ENCODE measurements at regions not wholly inside any gene's neighbourhood (a gene's known extent, or its start where the extent isn't known, plus 50 kb on each side); places are given as distances from the start of the nearest gene placed in this dataset.

DNA sequence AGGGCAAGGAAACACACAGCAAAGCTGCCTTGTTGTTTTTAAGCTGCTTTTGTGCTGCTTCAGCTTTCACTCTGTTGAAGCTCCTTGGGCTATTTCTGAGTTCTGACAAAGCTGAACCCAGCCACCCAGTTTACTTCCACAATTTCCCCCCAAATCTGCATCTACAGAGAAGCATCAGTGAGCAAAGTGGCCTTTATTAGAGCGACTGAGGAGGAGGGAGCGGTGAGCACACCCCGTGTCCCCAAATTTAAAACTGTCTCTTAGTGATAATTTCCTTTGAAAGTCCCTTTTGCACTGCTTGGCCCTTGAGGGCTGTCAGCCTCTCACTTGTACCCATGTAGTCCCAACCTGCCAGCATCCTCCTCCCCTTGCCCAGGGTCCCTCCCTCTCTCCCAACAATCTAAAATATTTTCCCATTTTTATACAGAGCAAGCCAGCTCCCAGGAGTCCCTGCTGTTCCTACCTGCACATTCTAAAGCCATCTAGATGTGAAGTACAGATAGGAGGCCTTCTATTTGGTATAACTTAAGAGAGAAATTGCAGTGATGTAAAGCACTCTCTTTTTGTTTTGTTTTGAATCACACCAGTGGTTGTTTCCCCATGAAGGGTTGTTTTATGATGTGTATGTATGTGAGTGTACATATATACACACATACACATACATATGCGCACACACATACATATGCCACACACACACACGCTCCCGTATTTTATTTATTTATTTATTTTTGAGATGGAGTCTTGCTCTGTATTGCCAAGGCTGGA, 313.5 kb downstream of the TLE4 start:
- TF ChIP-seq EZH2 (IDR thresholded peaks at IDR 0.05) (no peak), POLR2AphosphoS5 (IDR thresholded peaks at IDR 0.05; ENCODE audit: borderline replicate concordance, low read depth, low read length) (no peak), FOXP2 (optimal IDR thresholded peaks at IDR 0.05; ENCODE audit: control extremely low read depth, extremely low read length, insufficient read depth) (no peak)
- no peak for DNase-seq (ENCODE audit: low read depth, low spot score)
- H3K9ac ChIP-seq (ENCODE audit: insufficient read length): no peak overlapping the region
- no peaks in the 10 kb centered on the region for H3K9me3 ChIP-seq (ENCODE audit: low read depth, low read length)
- no peak overlapping the region for H3K4me3 ChIP-seq
- no peaks in the 10 kb centered on the region for H3K36me3 ChIP-seq (ENCODE audit: insufficient read depth, low read length)
- no peak overlapping the region for H3K27ac ChIP-seq

DNA sequence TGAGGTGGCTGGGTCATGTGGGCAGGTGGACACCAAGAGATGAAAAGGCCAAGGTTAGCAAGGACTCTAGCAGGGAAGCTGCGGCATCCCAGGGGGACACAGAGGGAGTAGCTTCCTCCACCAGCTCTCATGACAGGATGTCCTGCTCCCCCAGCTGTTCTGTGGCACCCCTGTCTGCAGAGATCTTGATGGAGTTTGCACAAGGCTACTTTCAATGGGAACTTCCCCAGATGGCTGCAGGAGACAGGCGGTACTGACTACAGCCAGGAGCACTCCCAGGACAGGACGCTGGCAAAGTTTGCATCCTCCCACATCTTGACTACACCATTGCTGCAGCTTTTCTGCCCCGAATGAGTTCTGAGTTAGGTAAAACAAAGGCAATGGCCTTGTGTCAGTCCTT, 312.8 kb downstream of the TLE4 start:
- Histone ChIP-seq H3K9me3 (ENCODE audit: low read depth, low read length) (no peaks in the 10 kb centered on the region), H3K9ac (ENCODE audit: insufficient read length) (no peak overlapping the region), H3K4me3 (no peak overlapping the region), H3K27ac (no peak overlapping the region), H3K36me3 (ENCODE audit: insufficient read depth, low read length) (no peaks in the 10 kb centered on the region)
- TF ChIP-seq EZH2 (IDR thresholded peaks at IDR 0.05) (no peak), POLR2AphosphoS5 (IDR thresholded peaks at IDR 0.05; ENCODE audit: borderline replicate concordance, low read depth, low read length) (no peak), FOXP2 (optimal IDR thresholded peaks at IDR 0.05; ENCODE audit: control extremely low read depth, extremely low read length, insufficient read depth) (no peak)
- no peak for DNase-seq (ENCODE audit: low read depth, low spot score)

DNA sequence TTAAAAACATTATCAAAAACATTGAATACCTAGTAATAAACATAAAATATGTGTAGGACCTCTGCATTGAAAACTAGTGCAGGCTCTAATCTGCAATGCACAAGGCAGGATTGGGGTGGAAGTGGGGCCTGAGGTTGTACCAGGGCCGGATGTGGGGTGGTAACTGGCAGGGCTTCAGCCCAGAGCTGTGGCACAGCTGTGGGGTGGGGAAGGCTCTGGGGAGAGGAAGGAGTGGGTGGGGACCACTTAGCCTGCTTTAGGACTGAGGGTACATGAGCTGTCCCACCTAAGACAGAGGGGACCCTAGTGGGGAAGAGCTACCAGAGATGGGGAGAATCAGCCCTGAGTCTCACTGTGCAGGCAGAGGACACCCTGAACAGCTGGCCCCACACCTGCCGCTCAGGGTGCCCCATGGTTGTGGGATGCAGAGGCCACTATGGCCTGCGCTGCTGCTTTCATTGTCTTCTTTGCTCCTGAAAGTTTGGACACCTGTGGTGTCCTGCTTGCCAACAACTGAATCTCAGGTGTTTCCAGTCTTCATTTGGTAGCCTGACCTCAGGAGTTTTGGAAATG, 311.4 kb downstream of the TLE4 start:
- Histone ChIP-seq H3K4me3 (no peak overlapping the region), H3K9ac (ENCODE audit: insufficient read length) (no peak overlapping the region), H3K9me3 (ENCODE audit: low read depth, low read length) (no peaks in the 10 kb centered on the region), H3K27ac (no peak overlapping the region), H3K36me3 (ENCODE audit: insufficient read depth, low read length) (no peaks in the 10 kb centered on the region)
- TF ChIP-seq POLR2AphosphoS5 (IDR thresholded peaks at IDR 0.05; ENCODE audit: borderline replicate concordance, low read depth, low read length): no peak
- TF ChIP-seq FOXP2 (optimal IDR thresholded peaks at IDR 0.05; ENCODE audit: control extremely low read depth, extremely low read length, insufficient read depth): no peak
- TF ChIP-seq EZH2 (IDR thresholded peaks at IDR 0.05): no peak
- no peak for DNase-seq (ENCODE audit: low read depth, low spot score)

- no peaks in the 10 kb centered on the region for H3K36me3 ChIP-seq (ENCODE audit: insufficient read depth, low read length)
- no peak overlapping the region for H3K4me3 ChIP-seq
- no peak overlapping the region for H3K27ac ChIP-seq
- no peaks in the 10 kb centered on the region for H3K9me3 ChIP-seq (ENCODE audit: low read depth, low read length)
- no peak overlapping the region for H3K9ac ChIP-seq (ENCODE audit: insufficient read length)
- DNase-seq (ENCODE audit: low read depth, low spot score): no peak
- TF ChIP-seq POLR2AphosphoS5 (IDR thresholded peaks at IDR 0.05; ENCODE audit: borderline replicate concordance, low read depth, low read length): no peak
- TF ChIP-seq EZH2 (IDR thresholded peaks at IDR 0.05): no peak
- TF ChIP-seq FOXP2 (optimal IDR thresholded peaks at IDR 0.05; ENCODE audit: control extremely low read depth, extremely low read length, insufficient read depth): no peak
Observed at GRCh38 chr9:79880626-79881025, 308.9 kb downstream of the TLE4 start.

DNA sequence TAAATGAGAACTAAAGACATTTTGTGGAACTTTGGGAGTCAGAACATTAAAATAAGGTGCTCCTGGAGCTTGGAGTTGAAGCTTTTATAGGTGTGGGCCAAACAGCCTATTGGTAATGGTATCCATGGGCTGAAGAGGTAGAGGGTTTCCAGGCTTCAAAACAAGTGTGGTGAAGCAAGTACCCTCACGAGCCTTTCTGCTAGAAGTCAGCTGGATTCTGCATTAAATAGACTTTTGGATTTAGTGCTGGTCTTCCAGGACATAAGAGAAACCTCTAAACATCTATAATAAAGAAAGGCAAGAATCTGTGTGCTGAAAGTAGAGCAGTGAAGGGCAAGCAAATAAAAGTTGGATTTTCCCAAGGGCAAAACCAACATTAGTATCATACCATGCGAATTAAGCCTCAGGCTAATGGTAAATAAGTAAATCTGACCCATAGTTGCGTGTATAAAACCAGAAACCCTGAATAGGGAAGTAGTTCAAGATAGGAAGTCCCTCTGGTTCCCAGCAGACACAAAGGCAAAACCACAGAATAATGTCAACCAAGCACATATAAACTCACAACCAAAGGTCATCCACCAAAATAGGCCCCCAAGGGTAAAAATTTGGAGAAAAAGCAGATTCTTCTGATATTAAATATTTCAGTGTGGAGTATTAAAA, 306.3 kb downstream of the TLE4 start:
- no peak for DNase-seq (ENCODE audit: low read depth, low spot score)
- no peaks in the 10 kb centered on the region for H3K36me3 ChIP-seq (ENCODE audit: insufficient read depth, low read length)
- no peak for TF ChIP-seq FOXP2 (optimal IDR thresholded peaks at IDR 0.05; ENCODE audit: control extremely low read depth, extremely low read length, insufficient read depth)
- no peak for TF ChIP-seq EZH2 (IDR thresholded peaks at IDR 0.05)
- TF ChIP-seq POLR2AphosphoS5 (IDR thresholded peaks at IDR 0.05; ENCODE audit: borderline replicate concordance, low read depth, low read length): no peak
- no peak overlapping the region for H3K9ac ChIP-seq (ENCODE audit: insufficient read length)
- H3K4me3 ChIP-seq: no peak overlapping the region
- no peak overlapping the region for H3K27ac ChIP-seq
- H3K9me3 ChIP-seq (ENCODE audit: low read depth, low read length): no peaks in the 10 kb centered on the region

DNA sequence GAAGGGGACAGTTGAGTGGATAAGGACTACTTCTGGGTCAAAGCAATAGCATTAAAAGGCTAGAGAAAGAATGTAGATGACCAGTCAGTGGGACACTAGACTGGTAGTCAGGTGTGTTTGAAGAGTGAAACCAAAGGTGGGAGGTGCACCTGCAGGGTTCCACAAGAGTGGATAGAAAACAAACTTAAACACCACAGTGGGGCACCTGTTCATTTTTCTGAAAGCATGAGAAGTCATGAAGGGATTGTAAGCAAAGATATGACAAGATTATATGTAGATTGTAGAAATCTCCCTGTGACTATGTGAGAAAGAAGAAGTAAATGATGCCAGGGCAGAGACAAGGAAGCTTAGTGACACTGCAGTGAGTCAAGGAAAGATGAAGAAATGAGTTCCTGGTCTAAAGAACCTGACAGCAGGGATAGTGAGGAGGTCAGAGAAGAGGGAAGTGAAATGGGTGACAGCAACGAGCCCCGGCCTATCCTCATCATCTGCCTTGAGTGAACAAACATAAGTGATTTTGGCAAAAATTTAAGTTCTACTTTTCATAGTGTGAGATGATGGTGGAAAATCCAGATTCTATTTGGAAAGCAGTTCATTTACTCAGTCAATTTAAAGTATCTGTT, 296.9 kb downstream of the TLE4 start:
- no peak for TF ChIP-seq POLR2AphosphoS5 (IDR thresholded peaks at IDR 0.05; ENCODE audit: borderline replicate concordance, low read depth, low read length)
- no peak for TF ChIP-seq EZH2 (IDR thresholded peaks at IDR 0.05)
- no peak for TF ChIP-seq FOXP2 (optimal IDR thresholded peaks at IDR 0.05; ENCODE audit: control extremely low read depth, extremely low read length, insufficient read depth)
- Histone ChIP-seq H3K4me3 (no peak overlapping the region), H3K27ac (no peak overlapping the region), H3K36me3 (ENCODE audit: insufficient read depth, low read length) (no peaks in the 10 kb centered on the region), H3K9ac (ENCODE audit: insufficient read length) (no peak overlapping the region), H3K9me3 (ENCODE audit: low read depth, low read length) (no peaks in the 10 kb centered on the region)
- DNase-seq (ENCODE audit: low read depth, low spot score): no peak

DNA sequence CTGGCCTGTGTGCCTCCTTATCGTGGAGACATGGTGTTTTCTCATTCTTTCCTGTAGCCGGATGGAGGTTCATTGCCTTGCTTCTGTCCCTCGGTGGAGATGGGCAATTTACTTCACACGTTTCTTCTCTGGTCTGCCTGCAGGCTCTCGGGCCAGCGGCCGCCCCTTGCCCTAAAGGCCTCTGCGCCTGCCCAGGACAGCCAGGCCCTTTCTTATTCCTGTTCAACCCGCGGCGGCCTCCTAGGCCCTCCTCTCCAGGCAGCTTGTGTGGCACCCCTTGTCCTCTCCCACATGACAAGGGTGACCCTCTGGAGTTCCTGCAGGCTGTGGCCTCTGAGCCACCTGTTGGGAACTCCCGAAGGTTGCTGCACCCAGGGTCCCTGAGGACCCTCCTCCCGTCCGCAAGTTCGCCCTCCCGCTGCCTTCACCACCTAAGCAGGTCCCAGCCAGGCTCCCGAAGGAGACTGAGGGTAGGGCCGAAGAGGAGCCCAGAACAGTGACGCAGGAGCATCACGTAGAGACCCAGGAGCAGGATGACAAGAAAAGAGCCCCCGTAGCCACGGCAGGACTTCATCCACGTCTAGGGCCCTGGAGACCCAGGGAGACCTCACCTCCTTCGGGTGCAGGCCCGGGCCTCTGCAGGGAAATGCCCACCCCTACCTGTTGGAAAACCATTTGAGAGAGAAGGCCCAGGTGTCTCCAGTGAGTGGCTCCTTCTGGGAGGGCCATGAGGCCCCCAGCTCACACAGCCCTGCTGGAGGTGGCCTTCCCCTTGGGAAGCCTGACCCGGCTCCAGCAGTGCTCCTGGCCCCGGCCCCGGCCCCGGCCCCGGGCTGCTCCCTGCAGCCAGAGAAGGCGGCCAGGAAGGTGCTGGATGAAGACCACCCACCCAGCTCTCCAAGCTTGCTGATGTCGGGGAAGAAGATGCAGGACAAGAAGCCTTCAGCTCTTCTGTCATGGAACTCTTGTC, 291.4 kb downstream of the TLE4 start:
- no peak for DNase-seq (ENCODE audit: low read depth, low spot score)
- no peak overlapping the region for H3K4me3 ChIP-seq
- no peak for TF ChIP-seq EZH2 (IDR thresholded peaks at IDR 0.05)
- no peak for TF ChIP-seq POLR2AphosphoS5 (IDR thresholded peaks at IDR 0.05; ENCODE audit: borderline replicate concordance, low read depth, low read length)
- TF ChIP-seq FOXP2 (optimal IDR thresholded peaks at IDR 0.05; ENCODE audit: control extremely low read depth, extremely low read length, insufficient read depth): no peak
- H3K36me3 ChIP-seq (ENCODE audit: insufficient read depth, low read length): no peaks in the 10 kb centered on the region
- no peak overlapping the region for H3K9ac ChIP-seq (ENCODE audit: insufficient read length)
- H3K9me3 ChIP-seq (ENCODE audit: low read depth, low read length): no peaks in the 10 kb centered on the region
- no peak overlapping the region for H3K27ac ChIP-seq
